GM20000 (cell line): ENCODE measurements at regions not wholly inside any gene's neighbourhood (a gene's known extent, or its start where the extent isn't known, plus 50 kb on each side); places are given as distances from the start of the nearest gene placed in this dataset.

Experiments
- DNase-seq: peaks from one replicate; pipeline ENCODE4 v3.0.0; 2012; ENCODE audit warnings: low spot score
- CTCF ChIP-seq: IDR thresholded peaks from 2 replicates; pipeline ENCODE4 v1.5.1; 2012; ENCODE audit warnings: mild to moderate bottlenecking, control low read depth; ENCODE audit errors: extremely low read depth, missing control alignments

GRCh38 chr5:125525356-125525755 lies 778.9 kb upstream of the ZNF608 start:
- DNase-seq: no peak
- no peak for TF ChIP-seq CTCF

GRCh38 chr5:125526966-125527365 lies 780.5 kb upstream of the ZNF608 start:
- no peak for TF ChIP-seq CTCF
- no peak for DNase-seq

GRCh38 chr5:125528881-125529280 lies 782.4 kb upstream of the ZNF608 start:
- TF ChIP-seq CTCF: no peak
- no peak for DNase-seq

GRCh38 chr5:125530833-125531615 lies 784.6 kb upstream of the ZNF608 start:
- no peak for TF ChIP-seq CTCF
- DNase-seq: no peak

GRCh38 chr5:125536095-125536494 lies 789.7 kb upstream of the ZNF608 start:
- no peak for TF ChIP-seq CTCF
- DNase-seq: no peak

GRCh38 chr5:125536582-125536981 lies 790.1 kb upstream of the ZNF608 start:
- no peak for DNase-seq
- TF ChIP-seq CTCF: no peak

- TF ChIP-seq CTCF: no peak
- DNase-seq: no peak
Observed at GRCh38 chr5:125537661-125538060, 791.2 kb upstream of the ZNF608 start.
